ENCODE measurements at regions not wholly inside any gene's neighbourhood (a gene's known extent, or its start where the extent isn't known, plus 50 kb on each side); places are given as distances from the start of the nearest gene placed in this dataset.

DNA sequence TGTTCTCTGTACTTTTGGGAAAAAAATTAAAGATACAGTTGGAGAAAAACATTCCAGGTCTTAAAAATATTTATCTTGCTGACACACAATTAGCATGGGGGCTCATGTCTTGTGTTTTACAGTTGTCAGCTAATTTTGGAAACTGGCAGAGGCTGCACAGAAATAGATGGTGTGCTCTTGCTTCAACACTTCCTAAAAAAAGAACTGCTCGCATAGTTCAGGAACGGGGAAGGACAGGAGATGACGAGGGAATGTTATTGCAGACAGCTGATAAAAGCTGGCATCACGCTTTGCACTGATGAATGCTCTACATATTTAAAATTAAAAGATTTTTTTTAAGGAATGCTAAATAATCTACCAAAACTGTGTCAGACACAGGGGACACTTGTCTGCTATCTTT lies 103.5 kb upstream of the CELF2 start:
- Histone ChIP-seq H3K36me3 (ENCODE audit: low read depth) (no peaks in the 10 kb centered on the region), H3K4me1 (ENCODE audit: insufficient read depth, poor library complexity, severe bottlenecking) (peaks cover 11% of the 10 kb centered on the region), H3K9me3 (ENCODE audit: severe bottlenecking) (no peaks in the 10 kb centered on the region), H3K27ac (ENCODE audit: poor library complexity, severe bottlenecking) (no peak overlapping the region), H3K4me3 (ENCODE audit: severe bottlenecking) (no peak overlapping the region), H3K27me3 (ENCODE audit: insufficient read depth, poor library complexity, severe bottlenecking) (no peaks in the 10 kb centered on the region)
- no peak for DNase-seq (ENCODE audit: low spot score)
- TF ChIP-seq, protein P1, sequence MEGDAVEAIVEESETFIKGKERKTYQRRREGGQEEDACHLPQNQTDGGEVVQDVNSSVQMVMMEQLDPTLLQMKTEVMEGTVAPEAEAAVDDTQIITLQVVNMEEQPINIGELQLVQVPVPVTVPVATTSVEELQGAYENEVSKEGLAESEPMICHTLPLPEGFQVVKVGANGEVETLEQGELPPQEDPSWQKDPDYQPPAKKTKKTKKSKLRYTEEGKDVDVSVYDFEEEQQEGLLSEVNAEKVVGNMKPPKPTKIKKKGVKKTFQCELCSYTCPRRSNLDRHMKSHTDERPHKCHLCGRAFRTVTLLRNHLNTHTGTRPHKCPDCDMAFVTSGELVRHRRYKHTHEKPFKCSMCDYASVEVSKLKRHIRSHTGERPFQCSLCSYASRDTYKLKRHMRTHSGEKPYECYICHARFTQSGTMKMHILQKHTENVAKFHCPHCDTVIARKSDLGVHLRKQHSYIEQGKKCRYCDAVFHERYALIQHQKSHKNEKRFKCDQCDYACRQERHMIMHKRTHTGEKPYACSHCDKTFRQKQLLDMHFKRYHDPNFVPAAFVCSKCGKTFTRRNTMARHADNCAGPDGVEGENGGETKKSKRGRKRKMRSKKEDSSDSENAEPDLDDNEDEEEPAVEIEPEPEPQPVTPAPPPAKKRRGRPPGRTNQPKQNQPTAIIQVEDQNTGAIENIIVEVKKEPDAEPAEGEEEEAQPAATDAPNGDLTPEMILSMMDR (IDR thresholded peaks at IDR 0.05; ENCODE audit: poor library complexity, severe bottlenecking): no peak
- no peak for ATAC-seq (ENCODE audit: low read depth)

DNA sequence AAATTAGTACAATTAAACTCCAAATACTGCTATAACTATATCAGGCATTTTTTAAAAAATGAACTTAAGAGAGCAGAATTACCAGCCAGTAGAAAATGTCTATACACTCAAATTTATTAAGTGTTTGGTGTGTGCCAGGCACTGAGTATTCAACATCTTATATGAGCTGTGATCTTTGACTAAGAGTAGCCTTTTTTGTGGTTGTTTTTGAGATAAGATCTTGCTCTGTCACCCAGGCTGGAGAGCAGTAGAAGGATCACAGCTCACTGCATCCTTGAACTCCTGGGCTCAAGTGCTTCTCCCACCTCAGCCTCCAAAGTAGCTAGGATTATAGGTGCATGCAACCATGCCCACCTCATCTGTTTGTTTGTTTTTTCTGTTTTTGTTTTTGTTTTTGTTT lies 102.5 kb upstream of the CELF2 start:
- ATAC-seq (ENCODE audit: low read depth): no peak
- H3K27me3 ChIP-seq (ENCODE audit: insufficient read depth, poor library complexity, severe bottlenecking): no peaks in the 10 kb centered on the region

DNA sequence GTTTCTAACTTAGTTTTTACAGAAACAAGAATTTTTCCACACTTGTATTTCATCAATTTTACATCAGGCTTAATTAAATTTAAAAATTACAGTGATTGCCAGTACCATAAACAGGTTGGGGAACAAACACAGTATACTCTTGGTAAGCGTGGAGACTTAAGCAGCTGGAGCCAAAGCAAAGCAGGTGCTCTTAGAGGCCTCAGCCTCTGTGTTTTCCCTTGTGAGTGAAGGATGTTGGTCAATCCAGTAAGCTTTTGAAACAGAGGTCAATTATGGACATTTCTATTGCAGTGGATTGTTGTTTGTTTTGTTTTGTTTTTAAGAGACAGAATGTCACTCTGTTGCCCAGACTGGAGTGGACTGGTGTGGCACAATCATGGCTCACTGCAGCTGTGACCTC lies 100.6 kb upstream of the CELF2 start:
- Histone ChIP-seq H3K4me1 (ENCODE audit: insufficient read depth, poor library complexity, severe bottlenecking) (peaks cover 2% of the 10 kb centered on the region), H3K27me3 (ENCODE audit: insufficient read depth, poor library complexity, severe bottlenecking) (no peaks in the 10 kb centered on the region), H3K36me3 (ENCODE audit: low read depth) (no peaks in the 10 kb centered on the region), H3K27ac (ENCODE audit: poor library complexity, severe bottlenecking) (no peak overlapping the region), H3K4me3 (ENCODE audit: severe bottlenecking) (no peak overlapping the region), H3K9me3 (ENCODE audit: severe bottlenecking) (no peaks in the 10 kb centered on the region)
- DNase-seq (ENCODE audit: low spot score) (no peak), ATAC-seq (ENCODE audit: low read depth) (no peak)
- TF ChIP-seq, protein P1 (IDR thresholded peaks at IDR 0.05; ENCODE audit: poor library complexity, severe bottlenecking): no peak

More for the DNA sequence above, 102.5 kb upstream of the CELF2 start:
- Histone ChIP-seq H3K27ac (ENCODE audit: poor library complexity, severe bottlenecking) (no peak overlapping the region), H3K4me1 (ENCODE audit: insufficient read depth, poor library complexity, severe bottlenecking) (peaks cover 11% of the 10 kb centered on the region), H3K9me3 (ENCODE audit: severe bottlenecking) (no peaks in the 10 kb centered on the region), H3K36me3 (ENCODE audit: low read depth) (no peaks in the 10 kb centered on the region), H3K4me3 (ENCODE audit: severe bottlenecking) (no peak overlapping the region)
- TF ChIP-seq, protein P1 (IDR thresholded peaks at IDR 0.05; ENCODE audit: poor library complexity, severe bottlenecking): no peak
- DNase-seq (ENCODE audit: low spot score): no peak

DNA sequence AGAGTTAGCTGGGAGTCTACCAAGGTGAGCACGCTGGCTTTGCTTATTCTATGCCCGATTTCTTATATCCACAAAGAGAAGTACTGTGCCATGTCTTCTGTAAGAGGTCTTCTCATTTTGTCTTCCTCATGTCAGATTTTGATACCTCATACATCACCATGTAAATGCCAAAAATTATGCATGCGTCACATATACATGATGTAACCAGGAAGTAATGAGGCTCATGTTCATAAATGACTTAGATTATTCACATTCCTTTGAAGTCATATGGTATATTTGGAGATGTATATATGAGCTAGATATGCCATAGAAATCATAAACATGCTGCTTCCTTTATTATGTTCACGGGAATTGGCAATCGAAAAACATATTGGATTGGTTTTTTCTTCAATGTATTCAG lies 97.7 kb upstream of the CELF2 start:
- no peak overlapping the region for H3K4me3 ChIP-seq (ENCODE audit: severe bottlenecking)
- no peaks in the 10 kb centered on the region for H3K9me3 ChIP-seq (ENCODE audit: severe bottlenecking)
- H3K4me1 ChIP-seq (ENCODE audit: insufficient read depth, poor library complexity, severe bottlenecking): no peaks in the 10 kb centered on the region
- ATAC-seq (ENCODE audit: low read depth) (no peak), DNase-seq (ENCODE audit: low spot score) (no peak)
- no peak overlapping the region for H3K27ac ChIP-seq (ENCODE audit: poor library complexity, severe bottlenecking)
- no peaks in the 10 kb centered on the region for H3K36me3 ChIP-seq (ENCODE audit: low read depth)
- H3K27me3 ChIP-seq (ENCODE audit: insufficient read depth, poor library complexity, severe bottlenecking): no peaks in the 10 kb centered on the region
- TF ChIP-seq, protein P1 (IDR thresholded peaks at IDR 0.05; ENCODE audit: poor library complexity, severe bottlenecking): no peak

DNA sequence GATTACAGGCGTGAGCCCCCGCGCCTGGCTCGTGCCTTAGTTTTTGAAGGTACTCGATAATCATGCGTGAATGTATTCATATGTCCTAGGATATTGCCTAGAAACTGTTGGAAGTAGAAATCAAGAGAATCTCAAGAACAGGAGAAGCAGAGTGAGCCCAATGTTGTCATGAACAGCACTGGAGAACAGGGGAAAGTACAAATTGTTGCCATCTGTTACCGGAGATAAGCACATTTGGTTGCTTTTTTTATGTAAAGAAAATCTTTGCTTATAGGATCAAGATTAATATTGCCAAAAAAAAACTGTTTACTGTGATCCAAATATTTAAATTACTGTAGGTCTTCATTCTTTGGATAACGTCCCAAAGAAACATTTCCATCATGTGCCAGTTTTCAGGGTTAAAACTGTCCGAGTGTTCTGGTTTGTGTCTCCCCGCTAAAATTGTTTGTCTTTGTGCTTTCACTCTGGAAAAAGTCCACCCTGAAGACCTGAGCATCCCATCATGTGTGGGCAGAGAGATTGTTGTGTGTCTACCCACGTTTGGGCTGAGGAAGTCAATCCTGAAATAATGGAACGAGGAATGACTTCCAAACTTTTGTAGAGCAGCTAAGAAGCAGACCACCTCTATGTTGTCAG lies 95.7 kb upstream of the CELF2 start:
- H3K27ac ChIP-seq (ENCODE audit: poor library complexity, severe bottlenecking): no peak overlapping the region
- TF ChIP-seq, protein P1 (IDR thresholded peaks at IDR 0.05; ENCODE audit: poor library complexity, severe bottlenecking): no peak
- H3K27me3 ChIP-seq (ENCODE audit: insufficient read depth, poor library complexity, severe bottlenecking): no peaks in the 10 kb centered on the region
- H3K36me3 ChIP-seq (ENCODE audit: low read depth): no peaks in the 10 kb centered on the region
- H3K4me1 ChIP-seq (ENCODE audit: insufficient read depth, poor library complexity, severe bottlenecking): no peaks in the 10 kb centered on the region
- H3K9me3 ChIP-seq (ENCODE audit: severe bottlenecking): no peaks in the 10 kb centered on the region
- no peak for DNase-seq (ENCODE audit: low spot score)
- H3K4me3 ChIP-seq (ENCODE audit: severe bottlenecking): no peak overlapping the region
- ATAC-seq (ENCODE audit: low read depth): no peak

All from RWPE2 (cell line).